Activated CD4-positive, alpha-beta T cell treated with anti-CD3 and anti-CD28 coated beads for 36 hours (primary cell): ENCODE measurements at regions not wholly inside any gene's neighbourhood (a gene's known extent, or its start where the extent isn't known, plus 50 kb on each side); places are given as distances from the start of the nearest gene placed in this dataset.

ENCODE experiments used
- ATAC-seq: fragments of 200-7000 bp; cut with Tn5 transposase; one replicate; pipeline ENCODE4 v1.10.0; 2021; ENCODE audit warnings: mild to moderate bottlenecking, moderate library complexity
- CTCF ChIA-PET: fragments of 350-600 bp; sonication (Branson Sonifier 250); formaldehyde crosslinking; loops from one replicate; lab custom pipeline; 2021; ENCODE audit warnings: antibody characterized with exemption; lab: Charles Lee
- POLR2A ChIA-PET: fragments of 350-600 bp; sonication (Branson Sonifier 250); formaldehyde crosslinking; loops from one replicate; lab custom pipeline; 2021; ENCODE audit warnings: antibody characterized with exemption, inconsistent platforms; lab: Charles Lee
- DNase-seq: peaks from one replicate; pipeline ENCODE4 v3.0.0-alpha.2; 2020
- H3K27ac Mint-ChIP-seq: one replicate; pipeline ENCODE4 v1.8.0; 2021; ENCODE audit warnings: mixed read lengths
- H3K27me3 Mint-ChIP-seq: one replicate; pipeline ENCODE4 v1.8.0; 2021; ENCODE audit warnings: mixed read lengths
- H3K36me3 Mint-ChIP-seq: one replicate; pipeline ENCODE4 v1.8.0; 2021; ENCODE audit warnings: low read depth, mixed read lengths
- H3K4me1 Mint-ChIP-seq: one replicate; pipeline ENCODE4 v1.8.0; 2021; ENCODE audit warnings: mixed read lengths
- H3K4me3 Mint-ChIP-seq: one replicate; pipeline ENCODE4 v1.8.0; 2021; ENCODE audit warnings: mild to moderate bottlenecking, moderate library complexity, mixed read lengths
- H3K9me3 Mint-ChIP-seq: one replicate; pipeline ENCODE4 v1.8.0; 2021; ENCODE audit warnings: low read depth, mixed read lengths
- intact Hi-C, 2 experiments: fragments of 100-400 bp; cut with DNase I in 1 of 2; cut with micrococcal nuclease in 1 of 2; formaldehyde crosslinking; loops; one replicate each; pipeline versions ENCODE4 v1.14.2 to v1.15.1; 2022 to 2024; cut with DNase I, micrococcal nuclease

DNA sequence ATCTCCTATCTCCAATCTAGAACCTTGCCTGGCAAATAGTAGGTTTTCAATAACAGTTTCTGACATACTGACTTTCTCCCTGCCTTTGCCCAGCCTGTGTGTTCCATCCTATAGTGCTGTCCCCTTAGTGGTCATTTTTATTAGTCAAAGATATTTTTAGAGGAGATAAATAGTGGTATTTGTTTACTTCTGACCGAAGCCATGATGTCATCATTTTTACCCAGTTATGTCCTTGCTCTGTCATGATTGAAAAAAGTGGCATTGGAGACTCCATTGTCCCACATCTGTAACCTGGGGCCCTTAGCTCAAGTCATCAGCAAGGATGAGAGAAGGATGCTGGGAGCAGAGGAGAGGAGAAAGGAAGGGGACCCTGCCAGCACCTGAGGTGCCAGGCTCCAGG is 80.6 kb upstream of the ATP2B2 start:
- CTCF ChIA-PET: no interaction called here
- DNase-seq (no peak), ATAC-seq (no peak)
- no peaks in the 10 kb centered on the region for H3K4me1 Mint-ChIP-seq
- no peaks in the 10 kb centered on the region for H3K9me3 Mint-ChIP-seq
- intact Hi-C loops: no loop called here
- H3K27ac Mint-ChIP-seq: no peak overlapping the region
- POLR2A ChIA-PET: no interaction called here
- H3K27me3 Mint-ChIP-seq: peaks cover 14% of the 10 kb centered on the region
- no peak overlapping the region for H3K4me3 Mint-ChIP-seq
- H3K36me3 Mint-ChIP-seq: no peaks in the 10 kb centered on the region

DNA sequence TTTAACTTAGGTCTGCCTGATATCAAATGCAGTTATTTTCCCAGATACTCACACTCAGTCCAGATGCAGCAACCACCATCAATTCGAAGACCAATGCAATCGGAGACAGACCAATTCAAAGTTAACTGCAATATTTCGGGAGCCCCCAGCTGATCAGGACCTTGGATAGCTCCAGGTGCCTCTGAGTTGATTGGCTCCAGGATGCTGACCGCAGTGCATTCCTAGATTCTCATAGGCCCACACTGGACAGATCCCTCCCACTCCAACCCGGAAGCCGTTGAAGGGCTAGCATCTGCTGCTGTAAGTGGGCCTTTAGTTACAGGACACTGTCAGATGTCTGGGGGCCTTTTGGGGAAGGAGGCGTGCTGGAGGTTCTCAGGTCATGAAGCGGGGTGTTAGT is 89.5 kb upstream of the ATP2B2 start:
- Mint-ChIP-seq H3K27ac (no peak overlapping the region), H3K4me1 (no peaks in the 10 kb centered on the region), H3K4me3 (no peak overlapping the region), H3K9me3 (no peaks in the 10 kb centered on the region), H3K36me3 (no peaks in the 10 kb centered on the region), H3K27me3 (peaks cover 36% of the 10 kb centered on the region)
- ChIA-PET CTCF (no interaction called here), POLR2A (no interaction called here)
- peak; percentile 83 for ATAC-seq
- peak; percentile 70 for DNase-seq
- intact Hi-C loops: loop anchor here in 1 of 2 experiments (5.0 kb wide), 1 partner anchor 157 kb away; no protein-coding TSS in a partner anchor

DNA sequence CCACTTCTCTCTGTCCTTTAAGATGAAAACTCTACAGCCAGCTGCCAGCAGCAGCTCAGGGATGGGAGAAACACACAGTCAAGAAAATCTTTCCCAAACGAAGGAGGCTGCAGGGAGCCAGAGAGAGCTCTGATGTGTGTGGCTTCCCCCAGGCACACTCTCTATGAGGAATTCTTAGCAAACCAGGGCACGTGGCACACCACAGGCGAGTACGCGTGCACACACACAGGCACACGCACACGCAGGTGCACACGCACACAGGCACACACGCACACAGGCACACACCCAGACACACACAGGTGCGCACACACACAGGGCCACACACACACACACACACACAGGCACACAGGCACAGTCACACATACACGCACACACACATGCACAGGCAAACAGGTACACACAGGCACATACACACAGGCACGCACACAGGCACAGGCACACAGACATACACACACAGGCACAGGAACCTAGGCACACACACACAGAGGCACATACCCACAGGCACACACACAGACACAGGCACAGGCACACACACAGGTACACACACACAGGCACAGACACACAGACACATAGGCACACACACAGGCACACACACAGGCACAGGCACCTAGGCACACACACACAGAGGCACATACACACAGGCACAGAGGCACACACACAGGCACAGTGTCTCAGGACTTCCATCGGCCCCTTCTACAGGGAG is 91.5 kb upstream of the ATP2B2 start:
- intact Hi-C loops: loop anchor here in 1 of 2 experiments (5.0 kb wide), 1 partner anchor 155 kb away; no protein-coding TSS in a partner anchor
- no peaks in the 10 kb centered on the region for H3K36me3 Mint-ChIP-seq
- peaks cover 2% of the 10 kb centered on the region for H3K4me1 Mint-ChIP-seq
- CTCF ChIA-PET: no interaction called here
- H3K27me3 Mint-ChIP-seq: peaks cover 30% of the 10 kb centered on the region
- no peak overlapping the region for H3K4me3 Mint-ChIP-seq
- DNase-seq (no peak), ATAC-seq (no peak)
- H3K9me3 Mint-ChIP-seq: no peaks in the 10 kb centered on the region
- POLR2A ChIA-PET: no interaction called here
- H3K27ac Mint-ChIP-seq: no peak overlapping the region

DNA sequence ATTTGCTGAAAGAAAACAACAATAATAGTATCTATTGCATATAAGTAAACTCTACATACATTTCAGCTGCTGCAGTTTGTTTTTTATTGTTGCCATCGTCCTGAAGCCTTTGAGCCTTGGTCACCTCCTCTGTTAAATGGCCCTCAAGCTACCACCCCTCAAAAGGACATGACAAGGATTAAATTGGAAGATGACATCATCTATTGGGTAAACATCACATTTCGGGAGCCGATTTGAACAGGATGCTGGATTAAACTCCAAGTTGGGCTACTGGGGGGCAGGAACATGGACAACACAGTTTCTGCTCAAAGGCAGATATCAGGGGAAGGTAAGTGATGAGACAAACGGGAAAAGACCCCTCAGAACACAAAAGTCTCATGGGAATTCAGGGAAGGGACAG is 92.3 kb upstream of the ATP2B2 start:
- ChIA-PET POLR2A (interaction anchor here (0.7 kb wide), 1 partner anchor 173 kb away, joined by 3 read pairs; no protein-coding TSS in a partner anchor), CTCF (interaction anchor here (0.6 kb wide), 1 partner anchor 36 kb away, joined by 3 read pairs; no protein-coding TSS in a partner anchor)
- Mint-ChIP-seq H3K36me3 (no peaks in the 10 kb centered on the region), H3K4me1 (peaks cover 9% of the 10 kb centered on the region), H3K9me3 (no peaks in the 10 kb centered on the region), H3K4me3 (no peak overlapping the region), H3K27ac (no peak overlapping the region), H3K27me3 (peaks cover 33% of the 10 kb centered on the region)
- intact Hi-C loops: loop anchor here in 1 of 2 experiments (5.0 kb wide), 1 partner anchor 155 kb away; no protein-coding TSS in a partner anchor
- ATAC-seq: no peak
- no peak for DNase-seq

DNA sequence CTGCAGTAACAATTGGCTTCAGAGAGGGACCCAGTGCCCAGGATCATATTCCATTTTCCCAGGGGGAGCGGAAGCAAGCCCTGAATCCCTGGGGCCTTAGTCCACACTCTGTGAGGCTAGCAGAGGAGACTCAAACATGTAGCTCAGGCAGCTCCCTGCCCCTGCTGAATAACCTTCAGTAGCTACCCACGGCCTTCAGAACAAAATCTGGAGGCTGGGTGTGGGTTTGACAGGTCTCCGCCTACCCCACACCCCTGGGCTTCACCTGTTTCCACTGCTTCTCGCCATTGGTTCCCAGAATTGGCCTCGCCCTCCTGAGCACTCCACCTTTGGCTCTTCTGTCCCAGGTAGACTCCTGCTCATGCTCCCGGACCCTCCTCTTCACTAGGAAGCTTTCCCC is 93.6 kb upstream of the ATP2B2 start:
- H3K4me3 Mint-ChIP-seq: no peak overlapping the region
- ChIA-PET POLR2A (interaction anchor here (0.6 kb wide), 1 partner anchor 878 kb away, joined by 4 read pairs; no protein-coding TSS in a partner anchor), CTCF (no interaction called here)

DNA sequence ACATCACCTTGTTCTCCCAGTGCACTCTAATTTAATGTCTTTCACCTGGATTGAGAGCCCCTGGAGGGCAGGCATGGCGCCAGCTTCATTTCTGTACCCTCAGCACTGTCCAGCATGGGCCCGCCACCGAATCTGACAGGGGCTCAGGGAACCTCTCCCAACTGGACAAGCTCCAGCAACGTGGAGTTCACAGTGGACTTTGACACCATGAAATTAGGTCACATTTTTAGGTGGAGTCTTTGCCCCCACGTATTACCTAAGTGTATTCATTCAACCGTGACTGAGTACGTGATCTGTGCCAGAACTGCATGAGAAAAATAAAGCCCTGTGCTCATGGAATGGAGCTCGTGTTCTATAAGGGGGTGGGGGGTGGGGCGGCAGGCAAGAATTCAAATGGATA is 94.1 kb upstream of the ATP2B2 start:
- DNase-seq (no peak), ATAC-seq (no peak)
- CTCF ChIA-PET: no interaction called here
- no peaks in the 10 kb centered on the region for H3K36me3 Mint-ChIP-seq
- intact Hi-C loops: loop anchor here in 1 of 2 experiments (5.0 kb wide), 1 partner anchor 153 kb away; no protein-coding TSS in a partner anchor
- no peak overlapping the region for H3K4me3 Mint-ChIP-seq
- no peaks in the 10 kb centered on the region for H3K9me3 Mint-ChIP-seq
- no peak overlapping the region for H3K27ac Mint-ChIP-seq
- peaks cover 26% of the 10 kb centered on the region for H3K4me1 Mint-ChIP-seq
- H3K27me3 Mint-ChIP-seq: peaks cover 37% of the 10 kb centered on the region
- POLR2A ChIA-PET: interaction anchor here (0.6 kb wide), 1 partner anchor 878 kb away, joined by 4 read pairs; no protein-coding TSS in a partner anchor

More for the DNA sequence above, 93.6 kb upstream of the ATP2B2 start:
- Mint-ChIP-seq H3K4me1 (peaks cover 22% of the 10 kb centered on the region), H3K27me3 (peaks cover 34% of the 10 kb centered on the region), H3K27ac (no peak overlapping the region), H3K9me3 (no peaks in the 10 kb centered on the region), H3K36me3 (no peaks in the 10 kb centered on the region)
- DNase-seq: no peak
- intact Hi-C loops: loop anchor here in 1 of 2 experiments (5.0 kb wide), 1 partner anchor 153 kb away; no protein-coding TSS in a partner anchor
- no peak for ATAC-seq

DNA sequence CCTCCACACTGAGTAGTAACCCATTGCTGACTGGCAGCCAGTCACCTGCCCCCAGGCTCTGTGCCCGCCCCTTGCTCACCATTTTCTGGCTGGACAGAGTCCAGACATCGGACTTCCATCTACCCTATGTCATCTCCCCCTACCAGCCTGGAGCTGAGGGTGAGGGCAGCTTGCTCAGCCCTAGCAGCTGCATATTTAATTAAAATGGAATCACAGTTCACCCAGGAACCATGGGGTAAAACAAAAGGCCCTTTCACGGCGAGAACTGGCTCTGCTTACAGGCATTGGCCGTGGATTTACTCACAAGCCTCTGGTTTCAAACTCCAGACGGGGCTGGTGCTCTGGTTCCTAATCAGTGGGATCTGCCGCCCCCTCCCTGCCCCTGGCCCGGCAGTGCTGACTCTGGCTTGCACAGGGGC is 94.9 kb upstream of the ATP2B2 start:
- Mint-ChIP-seq H3K27ac (no peak overlapping the region), H3K36me3 (no peaks in the 10 kb centered on the region), H3K9me3 (no peaks in the 10 kb centered on the region), H3K27me3 (peaks cover 41% of the 10 kb centered on the region), H3K4me3 (no peak overlapping the region), H3K4me1 (peaks cover 30% of the 10 kb centered on the region)
- ChIA-PET POLR2A (no interaction called here), CTCF (no interaction called here)
- intact Hi-C loops: loop anchor here in 1 of 2 experiments (5.0 kb wide), 1 partner anchor 238 kb away; no protein-coding TSS in a partner anchor
- DNase-seq (no peak), ATAC-seq (no peak)

DNA sequence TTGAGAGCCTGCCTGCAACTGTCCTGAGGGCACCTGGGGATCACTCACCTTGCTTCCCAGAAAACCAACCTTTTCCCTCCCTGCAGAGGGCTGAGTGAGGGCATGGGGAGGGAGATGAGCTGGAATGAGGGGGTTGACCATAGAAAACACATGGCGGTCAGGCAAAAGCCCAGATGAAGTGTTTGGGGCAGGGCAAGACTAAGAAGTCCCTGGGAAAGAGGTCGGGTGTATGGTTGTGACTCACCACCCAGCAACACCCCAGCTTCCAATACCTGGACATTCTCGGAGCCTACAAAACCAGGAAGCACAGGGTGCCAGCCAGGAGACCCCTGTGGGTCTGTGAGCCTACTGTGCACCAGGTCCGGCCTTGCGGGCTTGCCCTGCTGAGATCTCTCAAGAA is 95.3 kb upstream of the ATP2B2 start:
- no peak for DNase-seq
- H3K4me3 Mint-ChIP-seq: no peak overlapping the region
- H3K36me3 Mint-ChIP-seq: no peaks in the 10 kb centered on the region
- no peaks in the 10 kb centered on the region for H3K9me3 Mint-ChIP-seq
- intact Hi-C loops: loop anchor here in 1 of 2 experiments (5.0 kb wide), 1 partner anchor 238 kb away; no protein-coding TSS in a partner anchor
- ATAC-seq: no peak
- ChIA-PET POLR2A (no interaction called here), CTCF (no interaction called here)
- no peak overlapping the region for H3K27ac Mint-ChIP-seq
- H3K27me3 Mint-ChIP-seq: peaks cover 40% of the 10 kb centered on the region
- H3K4me1 Mint-ChIP-seq: peaks cover 30% of the 10 kb centered on the region

DNA sequence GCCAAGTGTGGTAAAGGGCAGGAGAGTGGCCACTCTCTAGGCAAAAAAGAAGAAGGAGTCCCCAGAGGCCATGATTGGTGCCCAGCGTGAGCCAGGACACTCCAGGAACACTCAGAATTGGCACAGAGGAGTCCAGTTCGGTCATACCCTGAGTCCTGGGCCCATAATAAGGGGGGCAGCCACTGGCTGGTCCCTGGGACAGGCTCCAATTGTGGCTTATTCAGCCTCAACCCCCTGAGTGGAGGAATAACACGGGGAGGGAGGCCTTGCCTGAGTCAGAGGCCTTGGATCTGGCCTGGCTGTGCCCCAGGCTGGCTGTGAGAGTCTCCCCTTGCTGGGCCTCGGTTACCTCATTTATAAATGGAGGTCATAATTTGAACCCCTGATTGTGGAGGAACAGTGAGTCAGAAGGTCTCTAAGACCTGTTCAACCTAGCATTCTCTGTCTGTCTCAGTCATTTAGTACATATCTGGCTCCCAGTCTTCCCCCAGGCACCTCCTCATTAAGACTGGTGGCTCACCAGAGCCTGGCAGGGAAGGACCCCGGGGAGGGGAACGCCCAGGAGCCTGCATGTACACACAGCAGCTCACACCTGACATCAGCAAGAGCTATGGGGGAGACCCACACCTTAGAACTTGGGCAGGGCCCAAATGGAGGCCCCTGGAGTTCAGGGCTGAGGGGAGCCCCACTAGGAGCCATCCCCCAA is 95.9 kb upstream of the ATP2B2 start:
- Mint-ChIP-seq H3K27ac (no peak overlapping the region), H3K9me3 (no peaks in the 10 kb centered on the region), H3K27me3 (peaks cover 34% of the 10 kb centered on the region), H3K4me3 (no peak overlapping the region), H3K36me3 (no peaks in the 10 kb centered on the region), H3K4me1 (peaks cover 30% of the 10 kb centered on the region)
- intact Hi-C loops: loop anchor here in 1 of 2 experiments (5.0 kb wide), 1 partner anchor 239 kb away; no protein-coding TSS in a partner anchor
- no peak for DNase-seq
- POLR2A ChIA-PET: no interaction called here
- no peak for ATAC-seq
- CTCF ChIA-PET: no interaction called here

DNA sequence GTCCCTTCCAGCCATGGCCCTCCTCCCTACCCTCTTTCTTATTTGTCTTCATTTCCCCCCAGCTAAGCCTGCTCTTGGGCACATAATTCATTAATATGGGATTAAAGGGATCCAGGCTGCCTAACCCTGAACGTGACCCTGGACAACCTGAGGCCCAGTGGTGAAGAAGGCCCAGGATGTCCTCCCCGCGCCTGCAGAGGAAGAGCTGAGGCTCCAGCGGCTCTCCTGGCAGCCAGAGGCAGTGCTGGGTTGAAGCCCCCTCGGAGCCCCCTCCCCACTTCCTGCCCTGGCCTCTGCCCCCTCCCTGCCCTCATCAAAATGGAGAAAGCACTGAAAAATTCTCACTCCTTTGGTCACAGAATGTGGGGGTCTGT is 96.5 kb upstream of the ATP2B2 start:
- Mint-ChIP-seq H3K4me1 (peaks cover 30% of the 10 kb centered on the region), H3K36me3 (no peaks in the 10 kb centered on the region), H3K4me3 (no peak overlapping the region), H3K27me3 (peaks cover 32% of the 10 kb centered on the region), H3K27ac (no peak overlapping the region), H3K9me3 (no peaks in the 10 kb centered on the region)
- no peak for ATAC-seq
- CTCF ChIA-PET: no interaction called here
- POLR2A ChIA-PET: no interaction called here
- intact Hi-C loops: loop anchor here in 1 of 2 experiments (5.0 kb wide), 1 partner anchor 240 kb away; no protein-coding TSS in a partner anchor
- no peak for DNase-seq

DNA sequence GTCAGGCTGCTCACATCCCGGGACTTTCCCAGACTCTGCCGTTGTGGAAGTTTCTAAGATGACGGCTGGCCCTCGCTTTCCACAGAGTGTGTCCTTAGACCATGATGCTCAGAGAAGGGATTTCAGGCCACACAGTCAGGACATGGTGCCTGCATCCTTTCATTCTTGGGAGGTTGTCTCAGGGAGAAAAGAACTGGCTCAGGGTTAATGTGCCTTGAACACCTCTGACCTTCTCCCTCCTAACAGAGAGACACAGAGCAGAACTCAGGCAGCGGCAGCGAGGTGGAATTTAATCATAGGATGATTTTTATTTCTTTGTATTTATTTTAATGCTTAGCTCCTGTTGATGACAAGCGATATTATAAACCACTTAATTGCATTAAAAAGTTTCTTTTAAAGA is 96.9 kb upstream of the ATP2B2 start:
- ATAC-seq (no peak), DNase-seq (no peak)
- peaks cover 28% of the 10 kb centered on the region for H3K27me3 Mint-ChIP-seq
- peaks cover 30% of the 10 kb centered on the region for H3K4me1 Mint-ChIP-seq
- H3K27ac Mint-ChIP-seq: no peak overlapping the region
- POLR2A ChIA-PET: no interaction called here
- no peaks in the 10 kb centered on the region for H3K9me3 Mint-ChIP-seq
- CTCF ChIA-PET: no interaction called here
- intact Hi-C loops: loop anchor here in 1 of 2 experiments (5.0 kb wide), 1 partner anchor 240 kb away; no protein-coding TSS in a partner anchor
- H3K4me3 Mint-ChIP-seq: no peak overlapping the region
- no peaks in the 10 kb centered on the region for H3K36me3 Mint-ChIP-seq
